Uterus (tissue), 3 donors: ENCODE measurements at regions not wholly inside any gene's neighbourhood (a gene's known extent, or its start where the extent isn't known, plus 50 kb on each side); places are given as distances from the start of the nearest gene placed in this dataset.
"Not testable (repeated sequence)": the region's sequence is repeated elsewhere in the genome, so short reads cannot be mapped to it uniquely, and the experiment has no call there.

Experiments
- DNase-seq, 2 donors: peaks; one replicate each; pipeline ENCODE4 v3.0.0-alpha.2; 2019 to 2020
- H3K27ac ChIP-seq, 2 donors: fragments of 200-600 bp; sonication (generic); 1 replicate in 1 of 2; 2 replicates in 1 of 2; pipeline ENCODE4 v1.5.1; 2016 to 2018
- H3K27me3 ChIP-seq, 2 donors: fragments of 200-600 bp; sonication (generic); one replicate each; pipeline ENCODE4 v1.5.1; 2018 to 2019; ENCODE audit warnings: control low read depth in 1 of 2
- H3K36me3 ChIP-seq, 2 donors: fragments of 200-600 bp; sonication (generic); one replicate each; pipeline ENCODE4 v1.5.1; 2019; ENCODE audit warnings: control low read depth in 1 of 2
- H3K4me1 ChIP-seq, 2 donors: fragments of 200-600 bp; sonication (generic); one replicate each; pipeline ENCODE4 v1.5.1; 2018 to 2019; ENCODE audit warnings: control low read depth in 1 of 2
- H3K4me3 ChIP-seq, 2 donors: fragments of 200-600 bp; sonication (generic); 1 replicate in 1 of 2; 2 replicates in 1 of 2; pipeline ENCODE4 v1.5.1; 2018 to 2019; ENCODE audit warnings: mild to moderate bottlenecking in 1 of 2
- H3K9me3 ChIP-seq, 2 donors: fragments of 200-600 bp; sonication (generic); one replicate each; pipeline ENCODE4 v1.5.1; 2019; ENCODE audit warnings: control low read depth in 1 of 2
- POLR2A ChIP-seq, 2 donors: fragments of 450-650 bp; IDR thresholded peaks; one replicate each; pipeline ENCODE4 v1.6.1; 2016; ENCODE audit warnings: antibody characterized with exemption in 2 of 2, mild to moderate bottlenecking in 1 of 2, moderate library complexity in 1 of 2
- intact Hi-C: fragments of 100-400 bp; cut with DNase I; formaldehyde crosslinking; loops from one replicate; pipeline ENCODE4 v1.15.1; 2023; ENCODE audit warnings: low total_unique reads
- TF ChIP-seq, protein P1 (sequence below), 4 experiments: fragments of 200-600 bp in 2 of 4; fragments of 450-650 bp in 2 of 4; sonication (generic) in 2 of 4; IDR thresholded peaks; one replicate each; pipeline ENCODE4 v1.5.1; 2016 to 2019; ENCODE audit warnings: antibody characterized with exemption in 4 of 4, mild to moderate bottlenecking in 2 of 4, moderate library complexity in 1 of 4
- donor health status: DM: yes; HTN: yes; CAD: no.

DNA sequence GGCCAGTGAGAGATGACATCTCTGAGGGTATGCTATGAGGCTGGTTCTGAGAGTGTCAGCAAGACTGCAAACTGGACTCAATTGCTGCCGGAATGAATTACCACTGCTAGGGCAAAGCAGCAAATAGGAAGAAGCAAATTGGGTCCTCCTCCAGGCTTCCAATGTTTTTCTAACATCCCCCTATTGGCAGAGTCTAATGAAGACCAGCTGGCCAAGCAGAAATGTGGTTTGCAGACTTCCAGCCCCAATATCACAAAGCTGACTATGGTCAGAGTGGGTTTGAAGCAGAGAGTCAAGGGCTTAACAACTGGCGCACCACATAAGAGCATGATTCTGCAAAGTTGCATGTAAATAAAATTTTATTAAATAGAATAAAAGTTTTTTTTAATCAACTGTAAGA is 225.4 kb upstream of the GLRA2 start:
- no peak for DNase-seq
- H3K4me3 ChIP-seq, result no peak overlapping the region
- no peaks in the 10 kb centered on the region for H3K9me3 ChIP-seq
- no peaks in the 10 kb centered on the region for H3K27me3 ChIP-seq
- no peaks in the 10 kb centered on the region for H3K36me3 ChIP-seq
- H3K27ac ChIP-seq, result no peak overlapping the region
- no peaks in the 10 kb centered on the region for H3K4me1 ChIP-seq
- TF ChIP-seq, protein P1, sequence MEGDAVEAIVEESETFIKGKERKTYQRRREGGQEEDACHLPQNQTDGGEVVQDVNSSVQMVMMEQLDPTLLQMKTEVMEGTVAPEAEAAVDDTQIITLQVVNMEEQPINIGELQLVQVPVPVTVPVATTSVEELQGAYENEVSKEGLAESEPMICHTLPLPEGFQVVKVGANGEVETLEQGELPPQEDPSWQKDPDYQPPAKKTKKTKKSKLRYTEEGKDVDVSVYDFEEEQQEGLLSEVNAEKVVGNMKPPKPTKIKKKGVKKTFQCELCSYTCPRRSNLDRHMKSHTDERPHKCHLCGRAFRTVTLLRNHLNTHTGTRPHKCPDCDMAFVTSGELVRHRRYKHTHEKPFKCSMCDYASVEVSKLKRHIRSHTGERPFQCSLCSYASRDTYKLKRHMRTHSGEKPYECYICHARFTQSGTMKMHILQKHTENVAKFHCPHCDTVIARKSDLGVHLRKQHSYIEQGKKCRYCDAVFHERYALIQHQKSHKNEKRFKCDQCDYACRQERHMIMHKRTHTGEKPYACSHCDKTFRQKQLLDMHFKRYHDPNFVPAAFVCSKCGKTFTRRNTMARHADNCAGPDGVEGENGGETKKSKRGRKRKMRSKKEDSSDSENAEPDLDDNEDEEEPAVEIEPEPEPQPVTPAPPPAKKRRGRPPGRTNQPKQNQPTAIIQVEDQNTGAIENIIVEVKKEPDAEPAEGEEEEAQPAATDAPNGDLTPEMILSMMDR (IDR thresholded peaks at IDR 0.05), result no peak
- TF ChIP-seq POLR2A (IDR thresholded peaks at IDR 0.05), result no peak
- intact Hi-C loops, result no loop called here

GRCh38 chrX:14302561-14302960 is 226.8 kb upstream of the GLRA2 start:
- DNase-seq, H3K27me3 ChIP-seq, intact Hi-C loops, H3K4me3 ChIP-seq, H3K4me1 ChIP-seq, H3K27ac ChIP-seq, H3K36me3 ChIP-seq, H3K9me3 ChIP-seq: not testable (repeated sequence)

DNA sequence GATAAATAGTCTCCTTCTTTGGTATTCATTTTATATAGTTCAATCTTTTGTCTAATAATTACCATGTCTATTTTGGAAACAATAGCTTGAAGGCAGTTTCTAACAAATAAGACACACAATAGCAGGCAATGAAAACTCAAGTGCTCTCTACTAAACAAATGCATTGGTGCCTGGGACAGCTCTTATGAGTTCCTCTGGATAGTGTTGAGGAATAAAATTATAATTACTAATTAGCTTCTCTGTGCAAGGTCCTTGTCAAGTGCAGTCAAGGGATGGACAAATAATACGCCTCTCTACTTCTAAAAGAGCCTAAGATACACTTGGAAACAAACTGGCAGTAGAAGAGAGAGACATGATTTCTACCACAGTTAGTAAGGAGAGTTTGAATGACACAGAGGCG is 229.0 kb upstream of the GLRA2 start:
- H3K4me1 ChIP-seq, result no peaks in the 10 kb centered on the region
- no peaks in the 10 kb centered on the region for H3K9me3 ChIP-seq
- intact Hi-C loops, result no loop called here
- no peak for DNase-seq
- no peak overlapping the region for H3K27ac ChIP-seq
- TF ChIP-seq, protein P1 (IDR thresholded peaks at IDR 0.05), result no peak
- no peak for TF ChIP-seq POLR2A (IDR thresholded peaks at IDR 0.05)
- no peaks in the 10 kb centered on the region for H3K27me3 ChIP-seq
- H3K36me3 ChIP-seq, result no peaks in the 10 kb centered on the region
- H3K4me3 ChIP-seq, result no peak overlapping the region

GRCh38 chrX:14295426-14295825 is 233.9 kb upstream of the GLRA2 start:
- no peaks in the 10 kb centered on the region for H3K4me1 ChIP-seq
- no peaks in the 10 kb centered on the region for H3K9me3 ChIP-seq
- no peaks in the 10 kb centered on the region for H3K27me3 ChIP-seq
- no peak for DNase-seq
- no peak overlapping the region for H3K27ac ChIP-seq
- intact Hi-C loops, result no loop called here
- TF ChIP-seq, protein P1 (IDR thresholded peaks at IDR 0.05), result no peak
- TF ChIP-seq POLR2A (IDR thresholded peaks at IDR 0.05), result no peak
- H3K4me3 ChIP-seq, result no peak overlapping the region
- H3K36me3 ChIP-seq, result no peaks in the 10 kb centered on the region

GRCh38 chrX:14291666-14292500 is 237.5 kb upstream of the GLRA2 start:
- TF ChIP-seq POLR2A (IDR thresholded peaks at IDR 0.05), result no peak
- TF ChIP-seq, protein P1 (IDR thresholded peaks at IDR 0.05), result no peak
- Histone ChIP-seq H3K27ac (no peak overlapping the region), H3K9me3 (no peaks in the 10 kb centered on the region), H3K36me3 (no peaks in the 10 kb centered on the region), H3K4me1 (no peaks in the 10 kb centered on the region), H3K4me3 (no peak overlapping the region), H3K27me3 (no peaks in the 10 kb centered on the region)
- no peak for DNase-seq
- intact Hi-C loops, result no loop called here
